ENCODE measurements at regions not wholly inside any gene's neighbourhood (a gene's known extent, or its start where the extent isn't known, plus 50 kb on each side); places are given as distances from the start of the nearest gene placed in this dataset.
"Not testable (repeated sequence)": the region's sequence is repeated elsewhere in the genome, so short reads cannot be mapped to it uniquely, and the experiment has no call there.

DNA sequence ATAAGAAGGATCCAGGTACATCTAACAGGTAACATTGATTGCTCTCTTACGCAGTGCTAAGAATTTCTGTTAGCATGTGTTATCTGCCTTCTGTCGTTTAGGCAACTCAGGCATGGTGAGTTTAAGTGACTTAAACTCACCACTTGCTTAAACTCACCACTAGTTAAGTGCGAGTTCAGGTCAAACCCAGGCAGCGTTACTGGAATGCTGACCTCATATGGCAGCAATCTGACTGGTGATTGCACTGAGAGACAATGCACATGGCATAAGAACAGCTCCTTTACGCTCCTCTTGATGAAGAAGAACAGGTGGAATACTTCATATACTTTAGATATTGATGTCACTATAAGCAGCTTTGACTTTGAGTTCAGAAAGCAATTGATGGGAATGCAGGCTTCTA, 954.1 kb downstream of the SOCS6 start:
- DNase-seq (ENCODE audit: low read depth in 2 of 2), result no peak

DNA sequence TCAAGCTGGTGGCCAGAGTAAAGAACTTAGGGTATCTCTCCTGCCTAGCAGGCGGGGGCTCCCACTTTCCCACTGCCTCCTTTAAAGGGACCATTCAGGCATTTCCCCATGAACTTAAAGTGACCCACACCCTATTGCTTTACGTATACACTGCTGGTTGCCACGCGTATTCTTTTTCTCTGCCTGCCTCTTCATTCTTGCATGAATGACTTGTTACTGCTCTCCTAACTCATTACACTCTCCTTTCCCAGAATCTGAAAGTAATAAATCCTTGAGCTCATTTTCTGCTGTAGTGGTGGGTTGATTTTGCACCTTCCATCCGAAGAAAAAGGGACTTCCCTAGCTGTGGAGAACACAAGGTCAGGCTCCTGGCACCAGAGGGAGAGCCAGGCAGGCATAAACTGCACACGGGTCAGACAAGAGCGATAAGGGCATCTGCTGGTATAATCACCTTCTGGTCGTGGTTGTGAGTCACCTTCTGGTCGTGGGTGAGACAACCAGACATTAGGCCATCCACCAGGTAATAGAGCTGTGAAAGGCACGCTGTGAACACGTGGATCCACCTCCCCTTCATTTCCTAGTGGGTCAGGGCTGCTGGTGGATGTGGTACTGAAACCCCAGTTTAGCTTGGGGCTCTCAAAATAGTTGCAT, 950.3 kb downstream of the SOCS6 start:
- DNase-seq (ENCODE audit: low read depth in 2 of 2), result no peak

DNA sequence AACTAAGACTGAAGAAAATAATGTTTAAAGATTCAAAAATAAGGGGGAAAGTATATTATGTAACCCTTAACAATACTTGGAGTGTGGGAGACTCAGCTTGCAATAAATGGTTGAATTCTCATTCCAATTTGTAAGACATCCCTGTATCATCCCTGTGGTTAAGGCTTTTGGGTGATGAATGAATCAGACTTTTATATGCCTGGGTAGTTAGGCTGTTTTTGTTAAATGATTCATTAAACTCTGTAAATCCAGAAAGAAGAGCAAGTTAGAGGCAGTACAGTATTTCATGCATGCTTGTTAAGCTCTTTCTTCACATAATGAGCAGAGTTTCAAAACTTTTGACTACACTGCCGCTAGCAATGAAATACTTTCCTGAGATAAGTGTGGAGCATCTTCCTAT, 948.8 kb downstream of the SOCS6 start:
- DNase-seq (ENCODE audit: low read depth in 2 of 2), result no peak

DNA sequence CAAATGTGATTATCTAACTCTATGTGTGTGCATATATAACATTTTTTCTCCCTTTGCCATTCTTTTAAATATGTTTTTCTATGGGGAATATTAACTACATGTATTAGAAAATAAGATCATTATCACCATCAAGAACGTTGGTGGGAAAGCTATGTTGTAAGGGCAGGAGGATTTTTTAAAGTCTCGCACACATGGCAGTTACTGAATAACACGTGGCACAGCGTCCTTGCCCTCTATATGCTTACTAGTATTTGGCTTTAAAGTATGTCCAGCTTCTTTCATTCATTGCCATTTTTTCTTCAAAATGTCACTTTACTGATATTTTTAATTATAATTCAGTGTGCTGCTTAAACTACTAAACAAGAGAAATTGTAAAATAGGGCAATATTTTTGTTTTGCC, 944.3 kb downstream of the SOCS6 start:
- no peak for DNase-seq (ENCODE audit: low read depth in 2 of 2)

DNA sequence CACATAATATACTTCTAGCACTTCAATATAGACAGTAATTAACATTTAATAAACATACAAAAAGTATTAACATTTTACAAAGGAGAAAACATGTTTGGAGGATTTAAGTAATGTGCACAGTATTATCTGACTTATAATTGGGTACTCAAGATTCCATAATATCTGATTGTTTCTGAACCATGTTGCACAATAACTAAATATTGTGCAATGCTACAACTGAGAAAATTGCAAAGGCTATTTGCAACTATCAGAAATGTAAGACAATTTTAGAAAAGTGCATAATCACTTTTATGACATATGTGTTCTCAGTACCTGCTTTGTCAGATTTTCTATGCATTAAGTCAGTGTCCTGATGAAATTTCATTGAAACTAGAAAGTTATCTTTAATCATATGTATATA, 934.6 kb downstream of the SOCS6 start:
- no peak for DNase-seq (ENCODE audit: low read depth in 2 of 2)

DNA sequence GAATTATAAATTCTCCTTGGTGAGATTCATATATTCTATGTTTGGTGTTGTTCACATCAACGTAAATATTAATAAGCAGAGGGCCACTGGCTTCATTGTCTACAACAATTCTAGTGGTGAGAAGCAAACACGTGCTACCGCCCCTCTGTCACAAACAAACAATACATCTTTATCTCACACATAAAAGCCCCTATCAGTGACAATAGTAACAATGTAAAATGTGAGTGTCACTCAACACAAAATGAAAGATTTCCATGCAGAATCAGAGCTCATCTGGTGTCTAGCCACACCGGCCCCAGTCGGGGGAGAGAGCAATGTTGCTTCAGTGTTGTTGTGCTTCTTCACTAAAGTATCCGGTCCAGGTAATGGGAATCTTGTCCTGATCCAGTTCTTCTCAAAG, 932.6 kb downstream of the SOCS6 start:
- DNase-seq (ENCODE audit: low read depth in 2 of 2), result no peak

DNA sequence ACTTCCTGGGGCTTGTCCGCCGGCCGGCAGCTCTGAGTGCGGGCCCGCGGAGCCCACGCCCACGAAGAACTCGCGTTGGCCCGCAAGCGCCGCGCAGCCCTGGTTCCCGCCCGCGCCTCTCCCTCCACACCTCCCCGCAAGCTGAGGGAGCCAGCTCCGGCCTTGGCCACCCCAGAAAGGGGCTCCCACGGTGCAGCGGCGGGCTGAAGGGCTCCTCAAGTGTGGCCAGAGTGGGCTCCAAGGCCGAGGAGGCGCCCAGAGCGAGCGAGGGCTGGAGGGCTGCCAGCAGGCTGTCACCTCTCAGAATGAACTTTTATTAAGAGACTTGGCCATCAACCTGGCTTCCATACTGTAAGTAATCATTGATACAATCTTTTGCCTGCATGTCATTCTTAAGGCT, 923.9 kb downstream of the SOCS6 start:
- not testable (repeated sequence) for DNase-seq (ENCODE audit: low read depth in 2 of 2)

DNA sequence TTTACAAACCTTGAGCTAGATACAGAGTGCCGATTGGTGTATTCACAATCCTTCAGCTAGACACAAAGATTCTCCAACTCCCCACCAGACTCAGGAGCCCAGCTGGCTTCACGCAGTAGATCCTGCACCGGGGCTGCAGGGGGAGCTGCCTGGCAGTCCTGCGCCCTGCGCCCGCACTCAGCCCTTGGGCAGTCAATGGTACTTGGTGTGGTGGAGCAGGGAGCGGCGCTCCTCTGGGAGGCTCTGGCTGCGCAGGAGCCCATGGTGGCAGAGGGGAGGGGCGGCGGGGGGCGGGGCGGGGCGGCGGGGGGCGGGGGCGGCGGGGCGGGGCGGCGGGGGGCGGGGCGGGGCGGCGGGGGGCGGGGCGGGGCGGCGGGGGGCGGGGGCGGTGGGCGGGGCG, 923.4 kb downstream of the SOCS6 start:
- DNase-seq (ENCODE audit: low read depth in 2 of 2), result no peak

DNA sequence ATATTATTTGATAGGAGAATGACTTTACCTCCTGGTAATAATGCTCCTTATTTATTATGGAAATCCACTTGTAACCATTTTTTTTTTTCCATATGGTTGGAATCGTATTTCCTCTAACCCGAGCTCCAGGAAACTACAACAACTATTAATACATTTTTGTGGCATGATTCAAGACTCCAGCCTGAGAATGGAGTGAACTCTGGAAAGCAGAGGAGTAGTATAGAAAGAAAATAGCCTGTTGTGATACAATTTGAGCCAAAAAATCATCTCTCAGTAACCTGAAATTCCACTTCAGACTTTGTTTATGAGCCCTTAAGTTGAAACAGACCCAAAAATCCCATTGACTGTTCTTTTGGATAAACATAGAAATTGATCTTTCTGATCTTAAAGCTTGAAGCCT, 921.1 kb downstream of the SOCS6 start:
- DNase-seq (ENCODE audit: low read depth in 2 of 2), result no peak

DNA sequence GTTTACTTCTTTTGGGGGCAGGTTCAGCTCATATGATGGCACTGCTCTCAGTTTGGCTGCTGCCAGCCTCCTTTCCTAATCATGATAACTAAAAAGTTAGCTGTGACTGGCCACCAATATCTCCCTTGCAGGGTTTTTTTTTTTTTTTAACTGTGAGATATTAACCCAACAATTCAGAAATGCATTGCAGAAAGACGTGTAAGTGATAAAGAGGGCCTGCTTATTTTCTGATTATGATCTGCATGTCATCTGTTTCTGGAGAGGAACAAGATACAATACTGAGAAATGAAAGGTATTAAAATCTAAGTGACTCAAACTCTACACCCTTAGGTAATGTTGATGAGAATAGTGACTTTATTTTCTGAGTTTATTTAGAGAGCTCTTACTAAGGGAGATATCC, 905.6 kb downstream of the SOCS6 start:
- no peak for DNase-seq (ENCODE audit: low read depth in 2 of 2)

DNA sequence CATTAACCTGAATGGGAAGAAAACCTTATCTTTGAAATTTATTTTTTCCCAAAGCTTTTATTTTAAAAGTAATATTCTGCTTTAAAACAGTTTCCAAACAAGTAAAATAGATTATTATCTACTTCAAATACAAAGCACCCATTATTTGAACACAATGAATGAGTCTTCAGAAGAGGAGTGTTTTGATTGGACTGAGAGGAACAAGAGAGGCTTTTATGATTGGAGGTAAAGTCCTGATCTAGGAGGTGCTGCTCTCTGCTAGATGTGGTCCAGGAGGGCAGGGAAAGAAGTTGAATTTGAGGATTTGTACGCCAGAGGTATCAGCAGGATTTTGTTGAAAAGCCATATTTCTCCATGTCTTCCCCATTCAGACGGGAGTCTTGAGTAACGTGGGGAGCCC, 900.7 kb downstream of the SOCS6 start:
- no peak for DNase-seq (ENCODE audit: low read depth in 2 of 2)

DNA sequence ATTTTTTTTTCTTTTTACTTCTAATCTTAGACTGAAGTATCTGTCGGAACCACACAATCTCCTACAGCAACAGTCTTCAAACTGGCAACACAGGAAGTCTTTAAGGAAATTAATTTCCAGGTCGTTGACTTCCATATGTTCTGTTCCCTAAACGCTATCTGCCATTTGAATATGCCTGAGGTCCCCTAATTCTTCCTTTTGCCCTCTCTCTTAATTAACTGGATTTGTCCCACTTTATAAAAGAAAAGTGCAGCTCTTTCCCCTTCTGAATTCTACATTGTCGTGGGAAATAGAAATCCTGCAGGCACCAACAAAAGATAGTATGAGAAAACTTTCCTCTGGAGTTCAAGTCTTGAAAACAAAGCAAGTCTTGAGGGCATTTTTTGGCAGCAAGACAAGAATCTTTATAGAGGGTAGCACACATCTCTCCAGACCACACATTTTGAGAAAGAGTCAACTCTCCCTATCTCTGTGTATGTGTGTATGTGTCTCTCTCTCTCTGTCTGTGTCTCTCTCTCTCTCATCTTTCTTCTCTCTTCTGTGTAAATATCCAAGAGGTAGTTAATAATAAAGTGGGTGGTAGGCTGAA, 879.8 kb downstream of the SOCS6 start:
- no peak for DNase-seq (ENCODE audit: low read depth in 2 of 2)

DNA sequence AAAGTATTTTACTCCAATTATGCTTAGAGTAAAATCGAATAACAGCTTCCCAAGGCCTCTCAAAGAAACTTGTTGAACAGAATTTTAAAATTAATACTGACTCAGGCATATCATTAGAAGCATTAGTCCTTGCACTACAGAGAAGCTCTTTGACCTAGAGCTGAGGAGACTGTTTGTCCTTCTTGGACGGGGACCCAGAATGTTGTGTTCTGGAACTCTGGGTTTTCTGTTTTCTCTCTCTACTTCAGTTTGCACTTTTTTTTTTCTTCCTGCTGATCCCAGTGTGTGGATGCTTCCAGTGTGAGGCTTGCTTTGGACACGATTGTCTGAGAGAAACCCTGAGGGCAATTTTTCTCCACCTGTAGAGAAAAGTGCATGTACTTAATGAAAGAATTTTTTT, 847.6 kb downstream of the SOCS6 start:
- DNase-seq (ENCODE audit: low read depth in 2 of 2), result no peak

DNA sequence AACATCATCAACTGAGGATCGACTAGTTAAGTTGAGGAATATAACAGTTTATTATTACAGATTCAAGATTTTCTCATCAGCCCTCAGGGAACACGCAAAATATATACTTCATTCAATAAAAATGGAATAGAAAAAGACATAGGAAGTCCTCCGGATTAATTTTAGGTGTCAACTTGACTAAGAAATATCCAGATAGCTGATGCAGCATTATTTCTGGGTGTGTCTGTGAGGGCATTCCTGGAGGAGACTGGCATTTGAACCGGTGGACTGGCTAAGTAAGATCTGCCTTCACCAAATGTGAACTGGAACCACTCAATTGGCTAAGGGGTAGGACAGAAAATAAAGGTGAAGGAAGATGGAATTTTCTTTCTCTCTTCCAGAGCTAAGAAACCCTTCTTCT, 845.3 kb downstream of the SOCS6 start:
- no peak for DNase-seq (ENCODE audit: low read depth in 2 of 2)

DNA sequence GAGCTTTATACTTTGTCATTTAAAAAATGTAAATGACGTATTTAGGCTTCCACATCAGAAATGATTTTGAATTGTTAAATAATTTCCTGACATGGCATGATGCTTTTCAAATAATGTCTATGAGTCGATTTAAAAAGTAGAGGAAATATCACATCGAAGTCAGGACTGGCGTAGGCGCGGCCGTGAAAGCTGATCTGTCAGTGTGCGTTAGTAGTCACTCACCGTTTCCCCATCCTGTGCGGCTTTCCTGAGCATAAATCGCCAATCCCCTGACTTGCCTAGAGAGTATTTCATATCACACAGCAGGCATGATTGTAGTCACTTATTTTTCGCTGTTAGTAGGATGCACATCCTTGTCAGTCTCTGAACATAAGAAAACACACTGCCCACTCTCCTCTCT, 843.1 kb downstream of the SOCS6 start:
- no peak for DNase-seq (ENCODE audit: low read depth in 2 of 2)

DNA sequence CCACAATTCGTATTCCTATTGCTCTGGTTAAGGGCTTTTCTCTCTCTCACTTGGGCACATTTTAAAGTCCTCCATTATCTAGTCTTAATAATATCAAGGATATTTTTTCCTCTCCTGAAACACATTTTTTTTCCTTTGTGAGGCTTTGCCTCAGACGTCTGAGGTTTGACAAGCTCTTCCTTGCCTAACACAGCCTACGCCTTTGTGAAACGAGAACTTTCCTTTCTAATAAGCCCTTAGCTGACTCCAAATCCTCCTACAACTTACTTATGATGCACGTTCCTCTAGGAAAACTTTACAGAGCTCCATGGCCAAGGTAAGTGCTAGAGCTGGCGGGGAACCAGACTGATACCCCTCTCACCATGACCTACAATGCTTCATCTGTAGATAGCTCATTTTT, 841.5 kb downstream of the SOCS6 start:
- no peak for DNase-seq (ENCODE audit: low read depth in 2 of 2)

DNA sequence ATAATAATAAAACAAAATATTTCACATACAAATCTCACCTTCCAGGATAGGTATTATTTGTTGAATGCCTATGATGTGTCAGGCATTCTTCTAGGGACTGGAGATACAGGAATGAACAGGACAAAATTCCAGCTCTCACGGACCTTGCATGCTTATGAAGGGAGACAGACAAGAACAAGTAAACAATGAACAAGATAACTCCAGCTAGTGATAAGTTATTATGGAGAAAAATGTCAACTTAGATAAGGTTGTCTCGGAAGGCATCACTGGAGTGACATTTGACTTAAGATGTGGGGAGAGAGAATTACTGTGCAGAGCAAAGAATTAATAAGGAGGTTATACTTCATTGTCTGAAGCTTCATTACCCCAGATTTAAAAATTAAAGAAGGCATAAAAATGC, 836.7 kb downstream of the SOCS6 start:
- no peak for DNase-seq (ENCODE audit: low read depth in 2 of 2)

DNA sequence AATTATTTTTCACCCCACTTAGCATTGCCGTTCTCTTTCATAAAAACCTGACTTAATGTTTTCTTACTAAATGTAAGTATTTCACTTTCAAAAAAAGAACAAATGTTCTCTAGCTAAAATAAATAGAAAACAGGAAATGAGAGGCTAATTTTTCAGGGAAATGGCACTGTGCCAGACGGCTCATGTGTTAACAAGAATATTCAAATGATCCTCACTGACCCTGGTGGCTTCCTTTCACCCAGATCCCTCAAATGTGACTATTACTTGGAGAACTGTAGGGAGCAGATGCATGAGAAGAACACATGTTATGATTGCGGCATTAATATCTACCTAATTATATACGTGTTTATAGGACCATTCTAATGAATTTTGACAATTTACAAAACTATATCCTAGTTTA, 827.7 kb downstream of the SOCS6 start:
- DNase-seq (ENCODE audit: low read depth in 2 of 2), result no peak

DNA sequence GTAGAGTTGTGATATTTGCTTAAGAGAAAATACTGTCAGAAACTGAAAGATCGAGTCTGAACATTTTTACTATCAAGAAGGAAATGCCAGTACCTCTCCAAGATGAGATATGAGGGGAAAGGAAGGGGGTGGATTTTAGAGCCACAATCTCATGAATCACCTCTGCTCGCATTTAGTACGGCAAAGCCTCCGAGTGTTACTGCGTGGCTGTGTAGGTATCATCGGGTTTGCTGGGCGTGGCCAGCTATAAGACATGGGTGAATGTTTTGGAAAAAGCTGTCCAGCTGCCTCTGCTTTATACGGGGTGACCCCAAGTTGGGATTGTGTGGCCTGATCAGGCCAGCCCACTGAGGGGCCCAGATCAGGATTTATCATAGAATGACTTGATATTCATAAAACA, 826.4 kb downstream of the SOCS6 start:
- DNase-seq (ENCODE audit: low read depth in 2 of 2), result no peak

DNA sequence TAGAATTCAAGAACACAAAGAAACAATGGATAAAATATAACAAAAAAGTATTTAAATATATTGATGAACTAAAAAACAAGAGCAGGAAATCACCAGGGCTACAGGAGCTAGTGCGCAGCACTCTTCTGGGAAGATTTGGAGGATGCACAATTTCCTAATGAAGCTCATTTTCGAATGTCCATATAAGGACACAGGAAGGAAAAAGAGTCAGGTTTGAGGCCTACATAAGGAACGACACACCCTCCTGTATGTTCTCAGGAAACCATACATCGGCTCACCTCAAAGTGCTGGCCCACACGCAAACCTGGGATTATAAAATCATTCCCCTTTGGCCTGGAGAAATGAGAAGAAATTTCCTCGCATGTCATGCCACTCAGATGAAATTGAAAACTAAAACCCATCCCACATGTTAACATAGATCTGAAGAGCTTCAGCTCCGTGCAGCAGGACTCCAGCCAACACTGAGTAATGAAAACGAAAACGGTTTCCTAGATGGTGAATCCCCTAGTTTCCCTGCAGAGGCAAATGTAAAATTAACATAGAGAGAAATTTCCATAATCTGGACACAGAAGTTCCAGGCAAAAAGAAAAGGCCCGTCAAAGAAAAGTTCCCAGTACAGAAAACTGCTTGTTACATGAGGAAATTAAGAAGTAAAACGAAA, 825.8 kb downstream of the SOCS6 start:
- no peak for DNase-seq (ENCODE audit: low read depth in 2 of 2)

DNA sequence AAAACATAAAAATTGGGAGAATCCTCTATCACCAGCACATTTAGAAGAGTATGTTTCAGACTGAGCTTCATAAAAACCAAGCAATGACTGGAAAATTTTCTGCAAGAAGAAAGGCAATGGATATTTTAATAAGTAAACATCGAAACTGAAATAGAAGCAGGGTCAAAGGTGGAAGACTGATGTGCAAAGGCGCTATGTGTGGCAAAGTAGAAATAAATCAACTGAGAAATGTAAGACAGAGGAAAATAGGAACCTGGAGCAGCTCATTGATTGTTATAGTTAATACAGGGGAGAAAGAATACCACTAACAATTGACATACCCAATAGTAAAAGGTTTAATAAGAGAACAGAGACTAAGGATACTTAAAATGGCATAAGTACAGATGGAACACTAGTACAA, 818.4 kb downstream of the SOCS6 start:
- DNase-seq (ENCODE audit: low read depth in 2 of 2), result no peak

DNA sequence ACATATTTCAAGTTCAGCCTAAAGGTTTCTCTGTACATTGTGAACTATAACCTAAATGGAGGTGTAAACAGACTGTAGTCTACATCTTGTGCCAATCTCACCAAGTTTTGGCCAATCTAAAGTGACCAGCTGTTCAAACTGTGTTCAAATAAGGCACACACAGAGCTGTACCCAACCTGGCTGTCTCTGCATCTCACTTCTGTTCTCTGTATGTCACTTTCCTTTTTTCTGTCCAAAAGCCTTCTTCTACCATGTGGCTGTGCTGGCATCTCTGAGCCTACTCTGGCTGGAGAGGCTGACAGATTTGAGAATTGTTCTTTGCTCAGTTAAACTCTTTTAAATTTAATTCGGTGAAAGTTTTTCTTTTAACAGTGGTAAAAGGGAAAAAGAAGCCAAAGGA, 817.9 kb downstream of the SOCS6 start:
- DNase-seq (ENCODE audit: low read depth in 2 of 2), result no peak

DNA sequence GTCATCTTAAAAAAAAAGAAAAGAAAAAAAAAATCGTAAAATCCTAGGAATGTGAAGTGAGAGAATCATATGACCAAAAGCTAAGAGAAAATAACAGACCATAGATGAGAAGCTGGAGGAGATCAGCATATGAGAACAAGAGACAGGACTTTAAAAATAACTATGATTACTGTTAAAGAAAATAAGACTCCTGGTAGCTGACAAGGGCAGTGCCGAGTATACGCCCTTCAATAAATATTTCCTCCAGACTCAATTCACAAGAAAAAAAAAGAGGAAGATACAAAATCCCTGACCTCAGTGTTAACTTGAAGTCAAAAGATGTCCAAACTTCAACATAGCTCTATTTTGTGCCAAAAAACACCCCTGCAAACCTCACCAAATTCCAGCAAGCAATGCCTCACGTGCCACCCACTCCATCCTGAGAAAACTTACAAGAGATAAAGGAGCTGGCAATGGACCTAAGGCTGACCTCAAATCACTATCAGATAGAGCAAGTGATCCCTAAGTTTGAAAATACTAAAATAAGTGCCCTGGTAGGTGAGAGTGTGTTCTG, 817.2 kb downstream of the SOCS6 start:
- no peak for DNase-seq (ENCODE audit: low read depth in 2 of 2)

Data from stimulated activated CD4-positive, alpha-beta T cell treated with anti-CD3 and anti-CD28 coated beads, Interleukin-4, amount 100 ng/mL, for 48 hours (primary cell).